A549 (cell line): ENCODE measurements at regions not wholly inside any gene's neighbourhood (a gene's known extent, or its start where the extent isn't known, plus 50 kb on each side); places are given as distances from the start of the nearest gene placed in this dataset.

Experiments
- ATAC-seq, 2 experiments: fragments of 200-7000 bp in 1 of 2; fragments of >200 bp in 1 of 2; cut with Nextera tagmentation in 1 of 2; cut with Tn5 transposase in 1 of 2; 3 replicates each; pipeline versions ENCODE4 v1.8.0 to v1.9.1; 2018 to 2020; ENCODE audit warnings: mild to moderate bottlenecking in 1 of 2, moderate library complexity in 1 of 2
- CTCF ChIA-PET: fragments of 300-600 bp; sonication (Branson Sonifier 250); formaldehyde crosslinking; extraction: SDS; loops from one replicate; lab custom pipeline; 2021; ENCODE audit warnings: antibody characterized with exemption, inconsistent platforms; lab: Yijun Ruan, JAX
- POLR2A ChIA-PET: fragments of 350-600 bp; formaldehyde crosslinking; extraction: SDS; loops from one replicate; lab custom pipeline; 2021; ENCODE audit warnings: antibody characterized with exemption, inconsistent platforms; lab: Yijun Ruan, JAX
- DNase-seq, 2 experiments: peaks; one replicate each; pipeline versions ENCODE4 v3.0.0 to v3.0.0-alpha.2; 2011 to 2016; ENCODE audit warnings: low read depth in 1 of 2, low spot score in 1 of 2
- FAIRE-seq: peaks from 2 replicates; lab custom pipeline; 2011; peaks lifted over from hg19 to GRCh38; lab: Jason Lieb, UNC
- H3K27ac ChIP-seq, 2 experiments: fragments of >200 bp; sonication (Bioruptor Twin); formaldehyde crosslinking; 3 replicates each; pipeline ENCODE4 v1.5.1; 2016 to 2017
- H3K4me1 ChIP-seq: fragments of >200 bp; sonication (Bioruptor Twin); formaldehyde crosslinking; 3 replicates; pipeline ENCODE4 v1.6.1; 2016
- H3K4me2 ChIP-seq: fragments of >200 bp; sonication (Bioruptor Twin); formaldehyde crosslinking; 3 replicates; pipeline ENCODE4 v1.6.1; 2016
- H3K4me3 ChIP-seq: fragments of >200 bp; sonication (Bioruptor Twin); formaldehyde crosslinking; 3 replicates; pipeline ENCODE4 v1.5.1; 2016
- H3K9me3 ChIP-seq: fragments of >200 bp; sonication (Bioruptor Twin); formaldehyde crosslinking; 3 replicates; pipeline ENCODE4 v1.6.1; 2016
- BHLHE40 ChIP-seq: IDR thresholded peaks from 2 replicates; pipeline ENCODE4 v1.6.1; 2012; ENCODE audit warnings: low read depth, low read length, inconsistent platforms
- CBX2 ChIP-seq: fragments of 200-600 bp; sonication (generic); IDR thresholded peaks from 2 replicates; pipeline ENCODE4 v1.6.1; 2016; ENCODE audit warnings: low read depth, mild to moderate bottlenecking, borderline replicate concordance
- CBX8 ChIP-seq: fragments of 200-600 bp; sonication (generic); IDR thresholded peaks from 2 replicates; pipeline ENCODE4 v1.6.1; 2016
- CHD2 ChIP-seq: fragments of 150-350 bp; IDR thresholded peaks from 2 replicates; pipeline ENCODE4 v1.6.1; 2014; ENCODE audit warnings: low read length; ENCODE audit not compliant: partially characterized antibody
- EHF ChIP-seq: fragments of 250-450 bp; sonication (Bioruptor Pico); IDR thresholded peaks from 2 replicates; pipeline ENCODE4 v1.5.0; 2020; ENCODE audit warnings: mild to moderate bottlenecking
- EHMT2 ChIP-seq: fragments of 200-600 bp; sonication (generic); IDR thresholded peaks from 2 replicates; pipeline ENCODE4 v1.6.1; 2016; ENCODE audit warnings: antibody characterized with exemption, low read depth, mild to moderate bottlenecking, moderate library complexity
- EP300 ChIP-seq, 2 experiments: fragments of >200 bp; sonication (Bioruptor Twin); formaldehyde crosslinking; IDR thresholded peaks; 2 replicates in 1 of 2; 3 replicates in 1 of 2; pipeline ENCODE4 v1.6.1; 2016 to 2017
- FOSL2 ChIP-seq, 2 experiments: fragments of 450-650 bp in 1 of 2; fragments of >200 bp in 1 of 2; sonication (Bioruptor Twin) in 1 of 2; formaldehyde crosslinking; IDR thresholded peaks; 2 replicates each; pipeline versions ENCODE4 v1.5.0 to v1.6.1; 2016 to 2020; ENCODE audit warnings: mild to moderate bottlenecking in 1 of 2, moderate library complexity in 1 of 2
- GATA3 ChIP-seq: IDR thresholded peaks from 2 replicates; pipeline ENCODE4 v1.6.1; 2012; ENCODE audit warnings: borderline replicate concordance
- HOXB13 ChIP-seq: fragments of 250-450 bp; sonication (Bioruptor Pico); IDR thresholded peaks from 2 replicates; pipeline ENCODE4 v1.5.0; 2020; ENCODE audit warnings: low read depth, mild to moderate bottlenecking, moderate library complexity
- HOXB5 ChIP-seq: fragments of 250-450 bp; sonication (Bioruptor Pico); IDR thresholded peaks from 2 replicates; pipeline ENCODE4 v1.5.0; 2020; ENCODE audit warnings: mild to moderate bottlenecking, moderate library complexity
- JUN ChIP-seq, 2 experiments: fragments of >200 bp; sonication (Bioruptor Twin); formaldehyde crosslinking; IDR thresholded peaks; 2 replicates in 1 of 2; 3 replicates in 1 of 2; pipeline ENCODE4 v1.6.1; 2016 to 2017
- JUNB ChIP-seq: fragments of >200 bp; sonication (Bioruptor Twin); formaldehyde crosslinking; IDR thresholded peaks from 2 replicates; pipeline ENCODE4 v1.6.1; 2016
- KDM1A ChIP-seq: fragments of 200-600 bp; sonication (generic); IDR thresholded peaks from 2 replicates; pipeline ENCODE4 v1.6.1; 2016; ENCODE audit warnings: low read depth, mild to moderate bottlenecking
- MAFK ChIP-seq: fragments of 450-650 bp; IDR thresholded peaks from 2 replicates; pipeline ENCODE4 v1.6.1; 2014; ENCODE audit not compliant: partially characterized antibody
- MAX ChIP-seq: IDR thresholded peaks from 2 replicates; pipeline ENCODE4 v1.6.1; 2012
- MAZ ChIP-seq: fragments of 150-350 bp; IDR thresholded peaks from 2 replicates; pipeline ENCODE4 v1.6.1; 2014; ENCODE audit warnings: antibody characterized with exemption, low read depth, low read length, borderline replicate concordance
- NPAS2 ChIP-seq: fragments of 250-450 bp; sonication (Bioruptor Pico); IDR thresholded peaks from 2 replicates; pipeline ENCODE4 v1.8.0; 2022; ENCODE audit warnings: mild to moderate bottlenecking, moderate library complexity, borderline replicate concordance
- NR3C1 ChIP-seq: fragments of >200 bp; sonication (Bioruptor Twin); formaldehyde crosslinking; IDR thresholded peaks from 3 replicates; pipeline ENCODE4 v1.6.1; 2017
- PHF8 ChIP-seq: fragments of 200-600 bp; sonication (generic); IDR thresholded peaks from 2 replicates; pipeline ENCODE4 v1.6.1; 2016; ENCODE audit warnings: low read depth, mild to moderate bottlenecking, antibody characterized with exemption, moderate library complexity, borderline replicate concordance
- POLR2AphosphoS2 ChIP-seq: conservative IDR thresholded peaks from 2 replicates; pipeline ENCODE4 v1.6.1; 2012; ENCODE audit warnings: low read length, improper control_type of control experiment, inconsistent platforms
- RAD21 ChIP-seq, 2 experiments: fragments of >200 bp in 1 of 2; sonication (Bioruptor Twin) in 1 of 2; formaldehyde crosslinking in 1 of 2; IDR thresholded peaks in 1 of 2; conservative IDR thresholded peaks in 1 of 2; 2 replicates in 1 of 2; 3 replicates in 1 of 2; pipeline ENCODE4 v1.6.1; 2012 to 2018; ENCODE audit warnings: inconsistent platforms in 1 of 2
- RARB ChIP-seq: fragments of 250-450 bp; sonication (Bioruptor Pico); IDR thresholded peaks from 2 replicates; pipeline ENCODE4 v1.8.0; 2021; ENCODE audit warnings: mild to moderate bottlenecking, moderate library complexity
- RFX5 ChIP-seq: fragments of 450-650 bp; IDR thresholded peaks from 2 replicates; pipeline ENCODE4 v1.7.1; 2014; ENCODE audit warnings: antibody characterized with exemption, mild to moderate bottlenecking, moderate library complexity
- SMC3 ChIP-seq: fragments of >200 bp; sonication (Bioruptor Twin); formaldehyde crosslinking; IDR thresholded peaks from 3 replicates; pipeline ENCODE4 v1.6.1; 2018; ENCODE audit warnings: inconsistent platforms
- TP53 ChIP-seq: fragments of 250-450 bp; sonication (Bioruptor Pico); IDR thresholded peaks from 2 replicates; pipeline ENCODE4 v1.5.0; 2021; ENCODE audit warnings: mild to moderate bottlenecking, moderate library complexity
- USF2 ChIP-seq: fragments of 450-650 bp; IDR thresholded peaks from 2 replicates; pipeline ENCODE4 v1.6.1; 2014; ENCODE audit warnings: antibody characterized with exemption
- ZC3H11A ChIP-seq: fragments of 450-650 bp; IDR thresholded peaks from 2 replicates; pipeline ENCODE4 v1.6.1; 2014; ENCODE audit warnings: antibody characterized with exemption, mild to moderate bottlenecking
- ZNF302 ChIP-seq: fragments of 250-450 bp; sonication (Bioruptor Pico); IDR thresholded peaks from 2 replicates; pipeline ENCODE4 v1.9.0; 2021; ENCODE audit warnings: inconsistent platforms, mild to moderate bottlenecking, moderate library complexity
- ZSCAN20 ChIP-seq: fragments of 250-450 bp; sonication (Bioruptor Pico); IDR thresholded peaks from 2 replicates; pipeline ENCODE4 v1.8.0; 2022; ENCODE audit warnings: mild to moderate bottlenecking, moderate library complexity
- WGBS: methylation state at CpG from one replicate; pipeline ENCODE4 v1.1.6; 2017; ENCODE audit errors: missing lambda C conversion rate; 5-methylcytosine and 5-hydroxymethylcytosine counted together

GRCh38 chr12:42815068-42815467, 225.5 kb upstream of the PRICKLE1 start:
- Histone ChIP-seq H3K4me2 (no peak overlapping the region), H3K4me3 (no peak overlapping the region)
- TF ChIP-seq EHMT2 (no peak), CBX8 (no peak), ZSCAN20 (CRISPR knock-in tag) (no peak), JUN (IDR thresholded peaks at IDR 0.05) (no peak)
- TF ChIP-seq, all 56 proteins: peak for 0
- DNase-seq (no peak), FAIRE-seq (no peak), ATAC-seq (no peak)
- POLR2A ChIA-PET = no interaction called here
- H3K4me1 ChIP-seq = 0 out of 3 replicates have a peak, but pooled peaks cover under 1% of the 10 kb centered on the region
- H3K27ac ChIP-seq = no peak overlapping the region
- CTCF ChIA-PET = interaction anchor here (0.6 kb wide), 1 partner anchor 610 kb away, joined by 3 read pairs; no protein-coding TSS in a partner anchor
- H3K9me3 ChIP-seq = no peaks in the 10 kb centered on the region
- 15% methylated on average over 2 of the region's 2 CpGs for WGBS

GRCh38 chr12:42812871-42813270, 223.3 kb upstream of the PRICKLE1 start:
- Histone ChIP-seq H3K9me3 (no peaks in the 10 kb centered on the region), H3K4me2 (no peak overlapping the region), H3K27ac (no peak overlapping the region), H3K4me3 (no peak overlapping the region), H3K4me1 (0 out of 3 replicates have a peak, but pooled peaks cover 7% of the 10 kb centered on the region)
- POLR2A ChIA-PET = no interaction called here
- CTCF ChIA-PET = no interaction called here
- no peak for TF ChIP-seq HOXB13 (CRISPR knock-in tag)
- TF ChIP-seq JUNB = no peak
- 44% methylated on average over 3 of the region's 3 CpGs for WGBS
- no peak for FAIRE-seq
- ATAC-seq = no peak
- no peak for DNase-seq

- ATAC-seq (no peak), FAIRE-seq (no peak), DNase-seq (no peak)
- Histone ChIP-seq H3K4me1 (0 out of 3 replicates have a peak, but pooled peaks cover 7% of the 10 kb centered on the region), H3K27ac (no peak overlapping the region), H3K9me3 (no peaks in the 10 kb centered on the region), H3K4me3 (no peak overlapping the region), H3K4me2 (no peak overlapping the region)
- ChIA-PET CTCF (interaction anchor here (0.7 kb wide), 1 partner anchor 1671 kb away, joined by 3 read pairs; no protein-coding TSS in a partner anchor), POLR2A (no interaction called here)
- TF ChIP-seq POLR2AphosphoS2 (no peak), CBX2 (no peak), NR3C1 (no peak), RARB (CRISPR knock-in tag) (no peak), CHD2 (no peak), GATA3 (no peak), PHF8 (no peak), EHF (CRISPR knock-in tag) (no peak), KDM1A (no peak), MAZ (no peak), BHLHE40 (no peak), ZC3H11A (no peak), RFX5 (no peak)
Measured at GRCh38 chr12:42812086-42812485, 222.5 kb upstream of the PRICKLE1 start.

GRCh38 chr12:42810006-42810405, 220.5 kb upstream of the PRICKLE1 start:
- FAIRE-seq (no peak), DNase-seq (no peak), ATAC-seq (no peak)
- POLR2A ChIA-PET = no interaction called here
- Histone ChIP-seq H3K9me3 (no peaks in the 10 kb centered on the region), H3K4me1 (0 out of 3 replicates have a peak, but pooled peaks cover 7% of the 10 kb centered on the region), H3K4me2 (no peak overlapping the region), H3K4me3 (no peak overlapping the region), H3K27ac (no peak overlapping the region)
- no peak for TF ChIP-seq MAFK
- no peak for TF ChIP-seq SMC3
- no peak for TF ChIP-seq BHLHE40
- no peak for TF ChIP-seq MAX
- TF ChIP-seq RAD21 (conservative IDR thresholded peaks at IDR 0.05 in 1 of 2, IDR thresholded peaks at IDR 0.05 in 1 of 2) = no peak
- TF ChIP-seq FOSL2 (IDR thresholded peaks at IDR 0.05) = no peak
- no peak for TF ChIP-seq FOSL2 (CRISPR knock-in tag; IDR thresholded peaks at IDR 0.05)
- TF ChIP-seq NPAS2 (CRISPR knock-in tag) = no peak
- no peak for TF ChIP-seq TP53 (CRISPR knock-in tag)
- no peak for TF ChIP-seq NR3C1
- no peak for TF ChIP-seq HOXB5
- no peak for TF ChIP-seq EP300 (IDR thresholded peaks at IDR 0.05)
- no peak for TF ChIP-seq ZNF302 (CRISPR knock-in tag)
- no peak for TF ChIP-seq CBX2
- TF ChIP-seq USF2 = no peak
- CTCF ChIA-PET = no interaction called here
- WGBS = 10% methylated on average over 3 of the region's 3 CpGs
